Stimulated activated CD4-positive, alpha-beta T cell treated with anti-CD3 and anti-CD28 coated beads, Interleukin-12 subunit alpha, Interleukin-12 subunit beta, amount 100 ng/mL, for 24 hours (primary cell): ENCODE measurements at regions not wholly inside any gene's neighbourhood (a gene's known extent, or its start where the extent isn't known, plus 50 kb on each side); places are given as distances from the start of the nearest gene placed in this dataset.

Experiments used
- DNase-seq, 2 experiments: peaks; one replicate each; pipeline ENCODE4 v3.0.0-alpha.2; 2020; ENCODE audit warnings: low read depth in 2 of 2

DNA sequence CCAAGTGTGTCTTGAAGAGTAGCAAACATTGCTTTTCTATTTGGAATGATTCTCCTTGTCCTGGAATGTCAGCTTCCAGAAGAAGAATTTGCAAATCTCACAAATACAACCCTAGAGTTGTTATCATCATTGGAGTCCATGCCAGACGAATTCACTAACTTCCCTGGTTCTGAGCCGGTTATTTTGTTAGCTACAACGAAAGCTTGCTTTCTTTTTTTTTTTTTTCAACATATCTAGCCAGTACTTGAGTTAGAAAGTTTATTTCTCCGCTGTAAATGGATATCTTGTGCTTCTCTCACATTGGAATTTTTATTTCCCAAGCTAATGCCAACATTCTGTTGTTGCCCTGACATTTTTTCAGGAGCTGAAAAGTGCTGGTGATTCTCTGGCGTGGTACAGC is 138.1 kb upstream of the POM121L12 start:
- no peak for DNase-seq

GRCh38 chr7:52877240-52877639 is 158.2 kb upstream of the POM121L12 start:
- no peak for DNase-seq

DNA sequence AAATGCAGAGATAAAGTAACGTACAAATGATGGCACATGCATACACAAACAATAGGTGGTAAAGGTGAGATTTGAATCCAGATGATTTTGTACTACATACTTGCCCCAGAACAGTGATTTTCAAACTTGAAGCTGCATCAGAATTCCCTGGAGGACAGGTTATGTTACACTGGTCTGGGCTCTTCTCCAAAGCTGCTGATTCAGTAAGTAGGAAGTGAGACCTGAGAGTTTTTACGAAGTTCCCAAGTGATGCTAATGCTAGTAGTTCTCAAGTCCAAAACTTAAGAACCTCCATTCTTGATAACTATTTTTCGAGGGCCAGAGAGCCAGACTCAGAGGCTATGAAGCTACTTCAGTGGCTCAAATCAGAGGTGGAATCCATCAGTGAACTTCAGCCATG is 159.0 kb upstream of the POM121L12 start:
- DNase-seq = no peak

GRCh38 chr7:52863652-52864051 is 171.8 kb upstream of the POM121L12 start:
- DNase-seq = no peak

GRCh38 chr7:52862321-52862720 is 173.1 kb upstream of the POM121L12 start:
- DNase-seq = no peak

GRCh38 chr7:52857367-52857766 is 178.1 kb upstream of the POM121L12 start:
- DNase-seq = no peak

DNA sequence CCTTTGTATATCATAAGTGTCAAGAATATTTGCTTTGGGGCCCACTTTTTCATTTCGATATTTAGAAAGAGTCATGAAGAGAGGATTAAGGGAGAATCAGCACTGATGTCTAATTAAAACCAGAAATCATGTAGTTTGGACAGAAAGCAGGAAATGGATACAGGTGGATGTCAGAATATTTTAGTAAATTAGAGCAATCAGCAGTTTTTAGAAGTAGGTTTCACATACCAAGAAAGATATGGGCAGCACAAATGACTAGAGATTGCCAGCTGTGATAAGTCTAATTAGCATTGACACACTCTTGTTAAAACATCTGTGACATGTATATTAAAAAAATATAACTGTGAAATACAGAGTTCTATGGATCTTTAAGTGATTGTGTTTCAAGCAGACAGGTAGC is 180.8 kb upstream of the POM121L12 start:
- no peak for DNase-seq

DNA sequence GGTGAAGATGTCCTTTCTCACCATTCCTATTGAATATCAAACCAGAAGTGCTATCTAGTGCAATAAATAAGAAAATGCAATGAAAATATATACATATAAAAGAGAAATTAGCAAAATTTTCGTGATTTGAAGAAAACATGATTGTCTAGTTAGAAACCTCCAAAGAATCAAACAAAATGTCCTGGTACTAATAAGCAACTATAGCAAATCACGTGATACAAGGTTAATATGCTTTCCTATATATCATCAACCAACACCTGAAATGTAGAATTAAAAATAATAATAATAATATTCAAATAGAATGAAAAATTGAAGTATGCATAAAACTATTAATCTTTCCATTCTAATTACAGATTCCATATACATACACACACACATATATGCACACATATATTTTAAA is 183.9 kb upstream of the POM121L12 start:
- DNase-seq = no peak

GRCh38 chr7:52843436-52843835 is 192.0 kb upstream of the POM121L12 start:
- DNase-seq = no peak

DNA sequence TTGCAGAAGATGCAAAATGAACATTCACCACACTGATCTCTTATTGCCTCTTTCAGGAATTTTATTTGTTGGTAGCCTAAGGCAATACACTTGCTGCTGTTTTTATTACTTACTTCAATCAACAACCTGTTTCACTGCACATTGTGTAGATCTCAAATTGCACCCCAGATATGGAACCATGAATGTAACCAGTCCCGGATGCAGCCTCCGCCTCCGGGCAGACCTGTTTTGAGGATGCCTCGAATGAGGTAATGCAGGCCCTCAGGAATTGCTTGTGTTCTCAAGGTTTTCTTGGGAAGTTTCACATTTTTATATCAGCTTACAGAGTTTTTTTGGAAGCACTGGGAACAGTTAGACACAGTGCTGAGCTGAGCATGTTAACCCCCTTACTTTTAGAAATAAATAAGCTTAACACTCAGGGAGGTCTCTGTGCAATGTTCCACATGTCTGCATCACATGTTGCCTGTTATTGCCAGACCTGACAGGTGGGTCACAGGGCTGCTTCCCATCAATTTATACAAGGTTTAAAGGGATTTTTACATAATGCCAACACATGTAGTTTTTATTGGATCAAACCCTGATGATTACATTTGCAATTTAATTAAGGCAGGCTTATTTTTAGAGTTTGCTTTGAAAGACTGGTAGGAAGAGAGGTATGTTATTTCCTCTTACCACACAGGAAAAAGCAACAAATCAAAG is 193.1 kb upstream of the POM121L12 start:
- no peak for DNase-seq

DNA sequence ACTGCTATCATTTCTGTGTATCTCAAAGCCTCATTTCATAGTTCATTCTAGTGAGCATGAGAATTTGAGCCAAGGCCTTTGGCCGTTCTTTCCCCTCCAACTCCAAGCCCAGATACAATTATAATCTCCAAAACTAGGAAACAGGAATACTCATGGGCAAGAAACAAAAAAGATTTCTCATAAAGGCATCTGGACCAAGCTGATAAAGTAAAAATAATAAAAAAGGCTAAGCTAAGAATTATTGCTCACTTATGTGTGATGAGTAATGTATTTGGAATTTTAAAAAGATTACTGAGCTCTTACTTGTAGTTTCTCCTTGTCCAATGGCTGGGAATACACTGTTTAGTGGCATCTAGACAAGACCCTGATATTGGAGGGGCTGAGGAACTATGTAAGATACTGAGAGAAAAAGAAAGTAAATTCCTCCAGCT is 196.4 kb upstream of the POM121L12 start:
- no peak for DNase-seq

DNA sequence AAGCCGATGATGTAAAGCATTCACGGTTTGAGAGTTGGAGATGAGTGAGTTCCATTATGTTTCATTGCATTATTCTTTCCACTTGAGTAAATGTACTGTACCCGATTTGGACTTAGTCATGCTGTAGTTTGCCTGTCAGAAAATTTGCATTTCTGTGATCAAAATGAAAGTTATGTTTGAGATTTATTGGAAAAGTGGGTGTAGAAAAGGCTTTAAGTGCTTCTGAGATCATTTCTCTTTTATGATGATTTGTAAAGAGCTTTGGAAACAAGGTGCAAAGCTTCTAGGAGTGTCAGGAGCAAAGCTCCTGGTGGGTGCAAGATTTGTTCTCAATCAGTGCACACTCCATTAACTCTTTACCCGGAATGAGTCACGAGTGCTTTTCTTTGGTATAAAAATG is 204.1 kb upstream of the POM121L12 start:
- DNase-seq = no peak

DNA sequence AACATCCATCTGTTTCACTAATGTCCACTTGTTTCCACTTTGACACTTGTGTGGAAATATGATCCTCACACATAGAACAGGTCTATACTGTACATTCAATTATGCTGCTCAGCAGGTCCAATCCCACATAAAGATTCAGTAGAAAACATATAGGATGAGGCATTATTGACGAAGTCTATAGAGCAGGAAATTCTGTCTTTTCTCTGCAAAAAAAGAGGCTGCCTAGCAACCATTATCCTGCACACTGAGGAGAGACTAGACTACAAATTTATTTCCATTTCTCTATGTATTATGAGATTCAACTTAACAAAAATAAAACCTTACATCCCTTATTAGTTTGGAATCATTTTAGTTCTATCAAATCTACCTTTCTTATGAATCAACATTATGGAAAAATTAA is 204.6 kb upstream of the POM121L12 start:
- DNase-seq = no peak

DNA sequence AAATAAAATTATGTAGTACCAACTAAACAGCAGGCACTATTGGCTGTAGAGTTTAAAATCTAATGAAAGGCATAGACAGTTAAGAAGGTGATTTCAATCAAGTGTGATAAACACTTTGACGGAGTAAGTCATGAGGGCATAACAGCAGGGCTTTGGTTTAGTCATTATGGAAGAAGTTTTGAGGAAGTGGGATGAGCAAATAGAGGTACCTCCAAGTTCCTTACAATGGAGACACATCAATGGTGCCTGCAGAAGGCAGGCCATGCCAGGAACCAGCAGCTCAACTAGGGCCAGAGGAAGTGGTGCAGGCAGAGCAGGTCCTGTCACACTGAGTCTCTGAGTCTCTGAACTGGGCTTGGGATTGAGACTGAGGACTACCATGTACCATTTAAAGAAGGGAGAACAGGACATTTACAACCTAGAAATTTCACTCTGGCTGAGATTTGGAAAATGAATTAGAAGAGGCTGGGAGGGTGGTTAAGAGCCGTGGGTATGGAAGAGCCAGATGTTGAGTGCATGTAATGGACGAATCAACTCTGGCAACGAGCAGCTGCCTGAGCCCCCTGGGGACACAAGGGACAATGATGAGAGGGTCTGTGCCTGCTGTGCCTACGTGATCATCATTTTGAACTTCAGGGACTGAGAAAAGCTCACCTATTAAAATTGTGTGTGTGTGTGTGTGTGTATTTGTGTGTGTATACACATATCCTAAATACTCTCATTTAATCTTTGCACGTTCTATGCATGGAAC is 208.7 kb upstream of the POM121L12 start:
- DNase-seq = no peak

DNA sequence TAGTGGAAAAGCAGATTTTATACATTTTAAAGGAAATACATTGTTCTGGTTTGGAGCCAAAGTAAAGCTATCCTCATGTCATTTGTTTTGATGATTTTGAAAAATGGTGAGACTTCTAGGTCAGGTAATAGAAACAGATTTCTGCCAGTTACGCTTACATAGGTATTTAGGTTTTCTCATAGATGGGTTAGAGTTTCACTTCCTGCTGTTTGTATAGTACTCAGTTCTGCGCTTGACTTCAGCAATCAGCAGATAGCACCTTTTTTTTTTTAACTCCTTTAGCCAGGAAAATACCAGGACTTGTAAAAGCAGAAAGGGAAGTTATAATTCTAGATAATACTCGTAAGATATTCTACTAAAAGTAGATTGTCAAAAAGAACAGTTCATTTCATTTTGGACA is 209.8 kb upstream of the POM121L12 start:
- DNase-seq = no peak

- no peak for DNase-seq
Observed at GRCh38 chr7:52811537-52811936, 223.9 kb upstream of the POM121L12 start.

- DNase-seq = no peak
Observed at GRCh38 chr7:52799817-52800216, 235.6 kb upstream of the POM121L12 start.

DNA sequence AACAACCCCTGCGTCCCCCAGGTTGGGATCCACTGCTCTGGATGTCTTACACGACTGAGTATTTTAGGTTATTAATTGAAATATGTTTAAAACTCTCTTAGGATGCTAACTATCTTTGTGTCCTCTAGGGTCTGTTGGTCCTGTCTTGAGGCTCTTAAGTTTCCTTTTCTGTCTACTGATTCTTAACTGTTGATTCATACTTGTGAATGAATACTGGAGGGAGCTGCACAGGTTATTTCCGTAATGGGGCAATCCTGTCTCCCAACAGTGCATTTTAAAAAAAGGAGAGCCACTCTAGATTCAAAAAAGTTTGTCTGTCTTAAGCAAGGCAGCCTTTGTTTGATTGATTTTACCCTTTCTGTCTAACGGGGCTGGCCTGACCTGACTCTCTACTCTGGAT is 237.6 kb upstream of the POM121L12 start:
- DNase-seq = no peak

DNA sequence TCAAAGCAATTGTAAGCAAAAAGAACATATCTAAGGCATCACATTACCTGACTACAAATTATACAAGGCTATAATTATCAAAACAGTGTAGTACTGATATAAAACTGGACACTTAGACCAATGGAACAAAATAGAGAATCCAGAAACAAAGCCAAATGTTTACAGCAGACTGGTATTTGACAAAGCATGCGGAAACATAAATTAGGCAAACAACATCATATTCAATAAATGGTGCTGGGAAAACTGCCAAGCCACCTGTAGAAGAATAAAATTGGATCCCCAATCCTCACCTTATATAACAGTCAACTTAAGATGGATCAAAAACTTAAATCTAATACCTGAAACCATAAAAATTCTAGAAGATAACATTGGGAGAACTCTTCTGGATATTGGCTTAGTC is 240.8 kb upstream of the POM121L12 start:
- no peak for DNase-seq

GRCh38 chr7:52791176-52791700 is 244.2 kb upstream of the POM121L12 start:
- no peak for DNase-seq

DNA sequence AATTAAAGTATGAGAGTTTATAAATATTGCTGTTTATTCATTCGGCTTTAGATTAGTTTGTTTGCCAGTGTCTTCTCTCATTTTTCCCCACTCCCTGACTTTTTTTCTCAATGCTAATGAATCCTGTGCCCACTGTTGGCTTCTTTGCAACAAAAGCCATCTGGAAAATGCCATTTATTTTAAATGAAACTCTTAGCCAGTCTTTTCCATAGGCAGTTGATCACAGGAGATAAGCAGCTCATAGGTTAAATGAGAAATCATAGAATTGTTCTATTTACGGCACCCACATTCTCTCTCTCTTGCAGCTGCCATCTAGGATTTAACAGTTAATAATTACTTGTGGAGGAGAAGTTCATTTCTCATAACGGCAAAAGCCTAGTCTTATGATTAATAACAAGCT is 249.3 kb upstream of the POM121L12 start:
- no peak for DNase-seq

- DNase-seq = no peak
Observed at GRCh38 chr7:52782348-52782747, 253.1 kb upstream of the POM121L12 start.

DNA sequence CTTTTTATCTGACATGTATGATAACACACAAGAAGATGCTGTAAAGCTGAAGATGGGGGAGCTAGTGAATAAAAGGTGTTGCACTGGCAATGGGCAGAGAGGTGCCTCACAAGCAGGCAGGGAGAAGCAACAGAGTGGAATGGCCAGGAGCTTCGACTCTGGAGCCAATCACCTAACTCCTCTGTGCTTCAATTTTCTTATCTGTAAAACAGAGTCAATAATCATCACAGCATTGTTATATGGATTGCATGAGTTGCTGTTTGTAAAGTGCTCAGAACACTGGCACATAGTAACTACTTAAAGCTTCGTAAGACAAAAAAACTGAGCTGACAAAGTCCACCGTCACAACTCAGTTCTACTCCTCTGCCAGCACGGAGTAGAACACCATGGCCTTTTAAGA is 254.2 kb upstream of the POM121L12 start:
- no peak for DNase-seq
